GM19372 (cell line): ENCODE measurements at regions not wholly inside any gene's neighbourhood (a gene's known extent, or its start where the extent isn't known, plus 50 kb on each side); places are given as distances from the start of the nearest gene placed in this dataset.

ENCODE experiments used
- ATAC-seq: cut with Tn5 transposase; IDR thresholded peaks from one replicate; pipeline ENCODE4 v1.9.1; 2021; ENCODE audit warnings: mild to moderate bottlenecking, low read depth, moderate library complexity; ENCODE audit not compliant: unreplicated experiment

DNA sequence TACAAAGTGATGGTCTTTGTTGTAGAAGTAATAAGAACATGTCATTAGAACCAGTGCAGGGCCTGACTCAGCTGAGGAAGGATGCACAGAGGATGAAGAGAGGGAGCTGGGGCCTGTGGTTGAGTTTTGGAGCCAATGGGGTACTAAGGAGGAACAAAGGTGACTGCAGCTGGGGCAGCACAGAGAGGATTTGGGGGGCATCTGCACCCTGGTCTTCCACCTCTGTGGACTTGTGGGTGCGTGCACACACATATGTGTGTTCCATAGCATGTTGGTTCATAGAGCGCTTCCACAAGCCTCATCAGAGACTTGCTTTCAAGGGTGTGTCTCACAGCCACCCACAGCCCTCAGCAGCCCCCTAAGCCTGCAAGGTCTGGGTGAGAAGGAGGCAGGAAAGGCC, 650.3 kb upstream of the MGMT start:
- ATAC-seq, result no peak

DNA sequence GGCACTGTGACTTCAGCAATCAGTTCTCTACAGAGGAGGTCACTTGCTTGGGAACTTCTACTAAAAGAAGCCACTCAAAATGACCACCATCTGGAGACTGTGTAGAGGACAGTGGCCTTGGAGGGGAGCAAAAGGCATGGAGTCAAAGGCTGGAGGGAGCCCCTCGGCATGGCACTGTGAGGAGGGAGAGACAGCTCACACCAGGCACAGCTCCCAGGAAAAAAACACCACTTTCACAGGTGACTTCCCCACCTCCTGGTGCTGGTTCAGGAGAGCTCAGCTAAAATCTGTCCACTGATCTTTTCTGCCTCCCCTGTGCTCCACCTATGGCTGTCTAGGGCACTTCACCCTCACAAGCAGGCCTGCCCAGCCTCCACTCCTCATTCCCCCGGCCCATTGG, 649.4 kb upstream of the MGMT start:
- ATAC-seq, result no peak

DNA sequence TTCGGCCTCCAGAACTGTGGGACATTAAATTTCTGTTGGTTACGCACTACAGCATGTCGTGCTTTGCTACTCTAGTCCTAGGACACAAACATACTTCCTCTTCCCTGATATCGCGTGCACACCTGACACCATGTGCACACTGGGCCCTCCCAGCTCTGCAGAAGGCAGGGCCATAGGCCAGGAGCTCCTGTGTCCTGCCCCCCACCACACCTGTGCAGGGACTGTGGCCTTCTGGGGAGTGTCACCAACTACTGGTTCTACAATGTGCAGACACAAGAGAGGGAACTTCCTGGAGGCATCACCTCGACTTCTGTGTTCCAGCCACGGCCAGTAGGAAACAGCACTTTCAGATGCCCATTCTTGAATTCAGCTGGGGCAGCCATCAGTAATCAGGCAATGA, 646.4 kb upstream of the MGMT start:
- no peak for ATAC-seq

DNA sequence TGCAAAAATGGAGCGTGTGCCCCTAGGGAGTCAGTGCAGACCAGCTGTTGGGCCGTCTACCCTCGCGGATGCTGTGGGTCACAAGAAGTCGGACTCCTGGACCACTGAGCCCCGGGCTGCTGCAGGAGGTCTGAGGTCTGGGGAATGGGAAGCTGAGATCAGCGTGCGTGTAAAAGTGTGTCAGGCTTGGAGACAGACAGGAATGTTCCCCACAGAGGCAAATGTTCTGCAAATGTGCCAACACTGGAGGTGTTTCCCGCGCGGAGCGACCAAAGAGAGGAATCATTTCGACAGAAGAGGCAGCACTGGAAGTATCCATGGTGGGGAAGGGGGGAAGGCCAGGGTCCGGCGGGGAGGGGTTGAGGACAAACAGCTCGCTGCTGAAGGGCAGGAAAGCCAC, 643.8 kb upstream of the MGMT start:
- no peak for ATAC-seq

DNA sequence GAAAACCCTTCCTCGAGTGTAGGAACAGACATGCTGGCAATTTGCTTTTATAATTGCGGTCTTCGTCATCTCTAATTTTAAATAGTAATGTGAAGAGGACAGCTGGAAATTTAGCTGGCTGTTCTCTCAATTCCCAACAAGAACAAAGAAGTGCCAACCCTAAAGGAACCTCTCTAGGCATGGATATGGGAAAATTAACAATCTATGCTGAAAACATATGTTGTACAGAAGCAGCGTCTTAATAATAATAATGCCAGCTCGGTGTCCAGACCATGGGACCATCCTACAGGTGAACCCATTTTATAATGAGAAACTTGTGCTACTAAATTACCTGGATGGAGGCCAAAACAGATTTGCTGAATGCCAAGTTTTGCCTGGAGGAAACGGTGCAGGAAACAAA, 641.4 kb upstream of the MGMT start:
- ATAC-seq, result no peak

DNA sequence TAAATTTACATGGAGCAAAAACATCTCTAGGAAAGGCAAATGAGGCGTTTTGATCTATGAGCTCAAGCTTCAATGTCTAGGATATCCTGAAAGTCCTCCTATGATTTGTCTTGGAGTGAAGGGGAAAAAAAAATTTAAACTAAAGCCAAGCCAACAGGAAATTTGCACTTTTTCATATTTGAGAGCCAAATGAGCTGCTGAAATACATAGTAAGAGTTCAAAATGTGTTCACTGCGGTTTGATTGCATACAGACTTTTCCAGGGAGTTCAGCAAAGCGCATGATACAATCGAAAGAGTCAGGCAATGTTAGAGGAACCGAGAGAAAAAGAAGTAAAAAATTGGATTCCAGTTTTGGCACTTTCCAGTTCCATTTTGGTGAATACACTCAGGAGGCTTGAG, 633.4 kb upstream of the MGMT start:
- no peak for ATAC-seq

DNA sequence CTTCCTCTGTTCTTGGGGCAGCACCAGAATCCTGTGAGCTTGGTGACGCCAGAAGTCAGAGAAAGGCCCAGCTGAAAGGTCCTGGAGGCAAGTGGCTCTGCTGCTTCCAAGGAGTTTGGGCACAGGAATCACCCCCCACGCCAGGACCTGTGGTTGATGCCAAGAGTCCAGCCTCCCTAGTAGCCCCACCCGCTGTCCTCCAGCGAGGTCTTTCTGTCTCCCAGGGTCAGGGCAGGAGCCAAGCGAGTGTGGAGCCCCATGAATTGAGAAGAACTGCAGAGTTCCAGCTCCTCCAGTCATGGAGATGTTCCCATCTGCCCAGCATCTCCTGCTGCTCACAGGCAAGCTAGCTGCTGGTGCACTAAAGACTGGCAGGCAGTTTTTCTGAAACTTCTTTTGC, 631.7 kb upstream of the MGMT start:
- no peak for ATAC-seq

DNA sequence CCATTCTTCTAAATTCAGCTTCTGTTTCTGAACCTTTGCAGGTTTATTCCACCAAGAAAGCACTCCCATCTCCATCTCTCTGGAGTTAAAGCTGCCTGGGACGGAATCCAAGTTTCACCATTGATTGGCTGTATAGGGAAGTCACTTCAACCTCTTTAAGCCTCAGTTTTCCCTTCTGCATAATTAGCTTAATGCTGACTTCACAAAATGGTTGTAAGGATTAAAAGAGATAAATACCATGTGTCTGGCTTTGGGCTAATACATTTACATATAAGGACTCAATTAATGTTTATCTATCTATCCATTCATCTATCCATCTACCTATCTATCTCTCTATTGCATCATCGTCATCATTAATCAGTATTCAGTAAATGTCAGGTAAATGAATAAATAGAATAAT, 629.6 kb upstream of the MGMT start:
- ATAC-seq, result no peak

DNA sequence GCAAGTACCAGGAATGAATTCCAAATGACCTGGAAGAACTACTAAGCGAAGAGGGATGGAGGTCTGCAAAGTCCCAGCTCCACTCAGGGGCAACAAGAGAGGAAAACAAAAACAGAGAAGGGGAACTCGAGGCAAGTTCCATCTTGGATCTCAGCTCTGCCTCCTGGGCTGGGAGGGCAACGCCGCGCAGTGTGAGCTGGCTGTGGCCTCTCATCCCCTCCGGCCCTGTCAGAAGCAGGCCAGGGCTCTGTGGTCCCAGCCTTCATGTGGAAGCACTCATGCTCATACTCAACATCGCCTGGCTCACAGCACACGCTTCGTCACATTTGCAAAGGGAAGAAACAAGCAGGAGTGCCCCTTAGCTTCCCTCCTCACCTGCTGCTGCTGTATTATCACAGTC, 627.9 kb upstream of the MGMT start:
- ATAC-seq, result no peak

DNA sequence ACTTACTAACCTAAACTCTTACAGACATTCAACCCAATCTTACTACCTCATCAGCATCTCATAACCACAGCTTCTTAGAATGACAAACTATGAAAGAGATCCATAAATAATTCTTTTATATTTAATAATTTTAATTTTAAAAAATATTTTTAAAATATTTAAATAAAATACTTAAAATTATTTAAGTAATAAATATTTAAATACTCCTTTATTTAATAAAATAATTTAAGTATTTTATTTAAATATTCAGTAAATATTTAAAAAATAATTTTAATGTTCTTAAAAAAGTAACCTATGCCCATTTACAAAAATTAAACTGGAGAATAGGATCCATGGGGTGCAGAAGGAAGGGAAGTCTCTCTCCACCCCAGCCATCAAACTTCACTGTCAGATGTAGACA, 627.3 kb upstream of the MGMT start:
- no peak for ATAC-seq

DNA sequence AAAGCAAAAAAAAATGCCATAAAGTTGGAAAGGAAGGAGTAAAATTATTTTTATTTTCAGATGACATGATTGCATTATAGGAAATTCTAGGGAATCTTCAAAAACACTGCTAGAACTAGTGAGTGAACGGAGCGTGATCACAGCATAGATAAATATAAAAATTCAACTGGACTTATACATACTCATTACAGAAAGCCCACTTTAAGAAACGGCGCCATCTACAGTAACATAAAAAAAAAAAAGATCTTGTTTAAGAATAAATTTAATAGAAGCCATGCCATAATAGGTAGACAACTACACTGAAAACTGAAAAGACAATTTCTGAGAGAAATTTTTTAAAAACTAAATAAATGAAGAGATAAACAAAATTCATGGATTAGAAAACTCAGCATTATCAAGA, 623.1 kb upstream of the MGMT start:
- ATAC-seq, result no peak

DNA sequence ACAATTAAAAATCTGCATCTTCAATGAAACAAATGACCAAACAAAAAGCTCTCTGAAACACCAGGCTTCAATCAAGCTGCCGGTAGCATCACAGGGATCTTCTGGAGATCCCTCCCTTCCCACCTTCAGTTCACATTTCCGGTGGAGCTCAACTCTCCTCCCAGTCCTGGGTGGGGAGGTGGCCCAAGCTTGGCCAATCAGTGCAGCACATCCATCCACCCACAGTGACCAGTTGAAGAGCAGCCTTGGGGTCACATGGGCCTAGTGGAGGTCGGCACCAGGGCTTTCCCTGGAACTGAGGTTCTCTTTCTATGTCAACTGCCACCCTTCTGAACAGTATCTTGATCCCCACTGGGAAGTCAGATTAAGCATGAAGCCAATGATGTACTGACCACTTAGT, 620.1 kb upstream of the MGMT start:
- no peak for ATAC-seq

DNA sequence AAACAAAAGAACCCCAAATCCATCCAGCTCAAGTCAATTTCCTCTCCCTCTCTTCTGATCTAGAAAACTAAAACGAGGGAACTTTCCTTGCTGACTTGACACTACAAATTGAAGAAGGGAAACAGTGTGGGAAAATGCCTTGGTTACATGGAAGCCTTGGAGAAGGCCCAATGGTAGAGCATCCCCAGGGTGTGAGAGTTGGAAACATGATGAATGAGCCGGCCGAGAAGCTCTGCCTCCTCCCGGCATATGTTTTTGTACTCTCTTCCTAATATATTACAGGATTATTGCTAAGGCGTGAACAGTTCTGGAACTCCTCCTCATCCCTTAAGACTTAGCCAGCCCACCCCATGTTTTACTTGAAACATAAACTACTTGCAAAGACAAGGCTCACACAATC, 618.2 kb upstream of the MGMT start:
- ATAC-seq, result no peak

DNA sequence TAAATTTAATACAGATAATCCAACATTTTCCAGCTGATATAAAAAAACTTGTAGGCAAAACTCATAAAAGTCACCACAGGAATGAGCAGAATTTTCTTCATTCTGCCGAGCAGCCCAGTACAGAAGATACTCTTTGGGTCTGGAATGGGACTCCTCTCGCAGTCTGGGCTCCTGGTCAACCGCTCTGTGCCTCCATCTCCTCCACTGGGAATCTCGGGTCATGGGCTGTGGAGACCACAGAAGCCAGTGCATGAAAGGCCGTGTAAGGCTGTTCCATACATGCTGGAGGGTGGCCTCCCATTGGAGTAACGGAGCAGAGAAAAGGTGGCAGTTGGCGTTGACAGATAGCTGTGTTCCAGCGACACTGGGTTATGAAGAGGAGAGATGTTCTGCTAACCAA, 616.4 kb upstream of the MGMT start:
- no peak for ATAC-seq

DNA sequence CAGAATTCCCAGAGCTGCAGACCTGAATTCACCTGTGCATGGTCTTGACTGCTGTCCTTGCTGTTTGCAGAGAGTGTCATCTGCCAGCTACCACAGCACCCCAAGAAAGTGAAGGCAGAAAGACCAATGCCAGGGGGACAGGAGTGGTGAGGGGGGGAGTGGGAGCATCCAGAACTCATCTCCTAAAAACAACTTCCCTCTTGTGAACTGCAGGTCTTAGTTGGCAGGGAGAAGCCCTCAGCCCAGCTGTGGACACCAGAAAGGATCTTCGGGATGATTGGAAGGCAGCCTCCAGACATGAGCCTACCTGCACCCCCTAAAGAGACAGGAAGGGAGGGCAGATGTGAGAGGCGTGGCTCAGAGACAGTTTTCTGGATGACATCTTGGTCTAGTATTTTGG, 615.8 kb upstream of the MGMT start:
- ATAC-seq, result no peak

DNA sequence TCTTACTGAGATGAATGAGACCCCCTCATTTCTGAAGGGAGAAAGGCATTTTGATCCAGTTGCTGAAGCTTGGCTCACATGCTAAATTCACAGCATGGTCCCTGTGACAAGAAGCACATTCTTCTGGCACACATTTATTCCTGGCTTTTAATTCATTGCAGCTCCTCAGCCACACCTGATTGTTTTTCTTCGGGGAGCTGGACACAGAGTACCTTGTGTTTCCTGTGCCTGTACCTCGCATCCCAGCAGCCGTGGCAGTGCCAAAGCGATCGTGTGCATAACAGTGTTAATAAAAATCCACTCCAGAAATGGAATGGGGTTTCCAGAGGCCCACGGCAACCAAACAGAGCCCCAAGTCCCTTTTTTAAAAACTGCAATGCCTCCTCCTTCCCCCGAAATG, 615.3 kb upstream of the MGMT start:
- no peak for ATAC-seq

DNA sequence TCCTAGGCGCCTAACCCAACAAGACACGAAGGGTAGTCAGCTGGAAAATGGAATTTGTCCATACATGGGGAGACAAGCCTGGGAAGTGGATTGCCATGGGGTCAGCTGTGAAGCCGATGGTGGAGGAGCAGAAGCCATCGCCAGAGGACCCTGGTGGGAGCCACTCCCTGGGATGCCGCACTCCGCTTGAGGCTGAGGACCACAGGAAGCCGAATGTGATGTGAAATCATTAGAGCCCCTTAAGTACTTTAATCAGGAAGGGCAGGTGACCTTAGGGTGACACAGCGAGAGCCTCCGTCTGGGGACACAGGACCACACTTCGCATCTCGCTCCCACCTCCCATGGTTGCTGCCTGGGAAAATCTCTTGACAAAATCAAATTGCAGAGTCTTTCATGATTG, 614.6 kb upstream of the MGMT start:
- ATAC-seq, result no peak

DNA sequence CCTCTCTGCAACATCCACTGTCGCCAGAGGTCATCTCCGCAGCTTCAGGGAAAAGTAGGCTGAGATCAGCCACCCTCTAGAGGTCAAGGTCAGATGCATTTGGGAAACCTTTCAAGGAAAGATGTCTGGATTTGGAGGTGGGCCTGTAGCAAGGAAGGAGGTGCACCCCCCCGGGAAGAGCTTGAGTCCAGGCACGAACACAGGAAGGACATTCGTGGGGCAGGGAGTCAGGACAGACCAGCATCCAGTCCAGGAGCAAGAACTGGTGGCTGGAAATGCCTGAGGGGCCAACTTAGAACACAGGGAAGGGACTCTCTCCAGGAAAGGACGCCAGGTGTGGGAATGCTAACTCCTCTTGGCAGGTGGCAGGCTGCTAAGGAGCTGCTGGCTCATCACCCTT, 614.1 kb upstream of the MGMT start:
- no peak for ATAC-seq

DNA sequence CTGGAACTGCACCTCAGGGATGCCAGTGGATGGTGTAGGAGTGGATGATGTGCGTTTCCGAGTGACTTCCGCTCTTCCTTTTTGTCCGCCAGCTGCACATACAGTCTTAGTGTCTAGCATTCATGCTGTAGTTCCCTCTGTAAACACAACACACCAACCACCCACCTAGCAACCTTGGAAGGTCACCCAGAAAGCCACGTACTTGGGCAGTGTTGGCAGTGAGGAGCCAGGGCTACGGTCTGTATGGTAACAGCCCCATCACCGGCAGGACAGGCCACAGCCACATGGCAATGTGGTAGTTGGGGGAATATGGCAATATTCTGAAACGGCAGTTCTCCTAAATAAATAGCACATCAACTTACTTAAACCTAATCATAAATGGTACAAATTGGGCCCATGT, 613.5 kb upstream of the MGMT start:
- ATAC-seq, result no peak

DNA sequence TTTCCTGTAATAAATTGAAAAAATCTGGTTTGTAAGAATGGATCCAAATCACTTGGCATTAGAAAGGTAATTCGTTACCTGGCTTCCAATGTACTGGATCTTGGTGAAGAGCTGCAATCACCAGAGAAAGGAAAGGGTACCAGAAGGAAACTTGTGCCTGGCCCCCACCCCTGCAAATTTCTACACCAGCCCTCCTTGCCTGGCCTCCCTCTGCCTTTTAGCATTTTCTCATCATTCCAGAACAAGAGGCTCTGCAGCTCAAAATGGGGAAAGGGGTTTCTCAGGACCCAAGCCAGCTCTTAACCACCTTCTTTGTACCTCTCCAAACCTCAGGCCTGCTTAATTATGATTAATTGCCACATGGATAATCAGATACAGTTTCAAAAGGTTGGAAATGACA, 612.8 kb upstream of the MGMT start:
- no peak for ATAC-seq

DNA sequence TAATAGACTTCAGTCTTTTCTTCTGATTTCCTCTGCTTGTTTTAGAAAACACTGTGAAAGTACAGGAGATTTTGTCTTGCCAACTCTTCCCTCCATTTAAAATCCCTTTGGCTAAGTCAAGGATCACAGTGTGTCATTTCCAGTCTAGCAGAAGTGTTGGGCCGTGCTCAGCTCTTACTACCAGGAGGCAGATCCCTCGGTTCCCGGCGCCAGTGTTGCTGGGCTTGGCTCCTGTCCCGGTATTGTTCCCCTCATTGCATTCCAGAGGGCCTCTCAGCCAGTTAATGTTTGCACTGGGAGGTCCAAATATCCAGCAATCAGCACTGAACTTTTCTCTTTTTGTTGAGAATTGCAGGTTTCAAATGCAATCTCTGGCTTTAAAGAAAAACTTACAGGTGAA, 612.1 kb upstream of the MGMT start:
- no peak for ATAC-seq

DNA sequence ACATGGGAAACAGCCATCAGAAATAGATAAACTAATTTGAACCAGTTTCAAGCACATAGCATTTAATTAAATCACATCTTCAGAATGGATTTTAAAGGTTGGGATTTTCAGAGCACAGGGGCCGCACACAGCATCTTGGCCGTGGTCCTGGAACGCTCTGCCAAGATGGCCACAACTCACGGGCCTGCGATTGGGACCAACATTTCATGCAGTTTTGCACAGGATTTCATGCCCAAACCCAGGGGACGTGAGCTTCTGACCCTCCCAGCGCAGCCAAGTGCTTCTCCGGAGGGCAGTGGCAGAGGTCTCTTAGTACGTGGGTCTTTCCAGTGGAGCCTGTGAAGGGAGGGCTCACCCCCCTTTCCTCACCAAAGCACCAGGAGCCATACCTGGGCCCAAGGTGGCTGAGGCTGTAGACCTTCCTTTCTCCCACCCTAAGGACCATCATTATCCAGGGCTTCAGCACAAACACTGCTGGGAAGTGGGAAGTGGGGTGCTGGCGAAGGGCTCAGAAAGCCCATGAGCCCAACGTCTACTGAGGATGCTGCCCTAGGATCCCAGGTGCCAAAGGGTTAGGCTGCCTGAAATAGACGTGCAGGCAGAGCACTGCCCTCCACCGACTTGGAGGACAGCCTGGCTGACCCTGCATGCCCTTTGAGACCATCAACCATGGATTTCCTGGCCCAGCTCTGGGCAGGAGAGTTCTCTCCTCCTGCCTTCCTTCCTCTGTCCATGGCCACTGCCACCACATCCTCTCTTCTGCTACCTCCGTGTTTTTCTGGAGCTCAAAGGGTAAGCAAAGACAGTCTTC, 611.2 kb upstream of the MGMT start:
- no peak for ATAC-seq
